Heart left ventricle (tissue), 13 donors: ENCODE measurements at regions not wholly inside any gene's neighbourhood (a gene's known extent, or its start where the extent isn't known, plus 50 kb on each side); places are given as distances from the start of the nearest gene placed in this dataset.

Experiments used
- CTCF ChIP-seq, 12 donors: fragments of 200-600 bp; sonication (generic) in 4 of 12; IDR thresholded peaks; one replicate each; pipeline versions ENCODE4 v1.5.0 to v1.8.0; 2018 to 2022; ENCODE audit warnings: antibody characterized with exemption in 12 of 12, mild to moderate bottlenecking in 5 of 12
- POLR2A ChIP-seq, 2 donors: fragments of 450-650 bp; IDR thresholded peaks; one replicate each; pipeline ENCODE4 v1.6.1; 2017; ENCODE audit warnings: antibody characterized with exemption in 2 of 2, mild to moderate bottlenecking in 2 of 2, moderate library complexity in 2 of 2
- donor health status: ischemic (EF 13 %, LVEDD 7.1; RV severe dilation, severe dysfunction).
- donor health status: DM: no; HTN: yes; CAD: no.
- donor health status: DM: no; HTN: no; CAD: no.
- donor health status: ischemic (EF 25% LVEDD 6.9; RV normal size, moderate dysfunction).
- donor health status: ischemic (EF 25% LVEDD 5.7; RV mildly dilated, moderate dysfunction).
- donor health status: ischemic (EF 35%, LVEDD 5.7; RV mildly dilated, moderate dysfunction).
- donor health status: nonischemic (EF 11% LVEDD 7.7; RV severe dilation, severe dysfunction).
- donor health status: DM: yes; HTN: yes; CAD: no.
- donor health status: PGD.
- donor health status: ischemic (EF 29% LVEDD 5.4; RV normal size, mild dysfunction).
- donor health status: nonischemic (EF 23%, LVEDD 6.1; RV moderate dilation, normal function).

- TF ChIP-seq CTCF (IDR thresholded peaks at IDR 0.05) (no peak), POLR2A (IDR thresholded peaks at IDR 0.05) (no peak)
Observed at GRCh38 chr4:32032136-32032672, 1312.0 kb downstream of the PCDH7 start.
